HT1080 (cell line): ENCODE measurements at regions not wholly inside any gene's neighbourhood (a gene's known extent, or its start where the extent isn't known, plus 50 kb on each side); places are given as distances from the start of the nearest gene placed in this dataset.
"Not testable (repeated sequence)": the region's sequence is repeated elsewhere in the genome, so short reads cannot be mapped to it uniquely, and the experiment has no call there.

ENCODE experiments used
- DNase-seq: peaks from one replicate; pipeline ENCODE4 v3.0.0-alpha.2; 2015; ENCODE audit warnings: low read depth

- DNase-seq = no peak
Observed at GRCh38 chr11:71333473-71333872, 81.1 kb upstream of the SHANK2 start.

- no peak for DNase-seq
Observed at GRCh38 chr11:71332447-71332846, 80.1 kb upstream of the SHANK2 start.

GRCh38 chr11:71332046-71332445 lies 79.7 kb upstream of the SHANK2 start:
- DNase-seq = no peak

GRCh38 chr11:71331631-71332030 lies 79.3 kb upstream of the SHANK2 start:
- no peak for DNase-seq

GRCh38 chr11:71330996-71331395 lies 78.6 kb upstream of the SHANK2 start:
- no peak for DNase-seq

GRCh38 chr11:71330349-71330748 lies 78.0 kb upstream of the SHANK2 start:
- no peak for DNase-seq

- no peak for DNase-seq
Observed at GRCh38 chr11:71329786-71330185, 77.4 kb upstream of the SHANK2 start.

- DNase-seq = no peak
Observed at GRCh38 chr11:71329165-71329510, 76.8 kb upstream of the SHANK2 start.

GRCh38 chr11:71327156-71328085 lies 75.0 kb upstream of the SHANK2 start:
- DNase-seq = no peak

- DNase-seq = no peak
Observed at GRCh38 chr11:71326328-71326940, 74.1 kb upstream of the SHANK2 start.

GRCh38 chr11:71325418-71326327 lies 73.3 kb upstream of the SHANK2 start:
- no peak for DNase-seq

GRCh38 chr11:71324788-71325417 lies 72.5 kb upstream of the SHANK2 start:
- no peak for DNase-seq

- no peak for DNase-seq
Observed at GRCh38 chr11:71323876-71324526, 71.6 kb upstream of the SHANK2 start.

- no peak for DNase-seq
Observed at GRCh38 chr11:71322861-71323582, 70.6 kb upstream of the SHANK2 start.

GRCh38 chr11:71322192-71322735 lies 69.9 kb upstream of the SHANK2 start:
- DNase-seq = no peak

- no peak for DNase-seq
Observed at GRCh38 chr11:71321433-71322191, 69.2 kb upstream of the SHANK2 start.

GRCh38 chr11:71316701-71317100 lies 64.3 kb upstream of the SHANK2 start:
- no peak for DNase-seq

- not testable (repeated sequence) for DNase-seq
Observed at GRCh38 chr11:71312616-71313015, 60.2 kb upstream of the SHANK2 start.

- DNase-seq = no peak
Observed at GRCh38 chr11:71311928-71312510, 59.6 kb upstream of the SHANK2 start.
